CD14-positive monocyte (primary cell): ENCODE measurements at regions not wholly inside any gene's neighbourhood (a gene's known extent, or its start where the extent isn't known, plus 50 kb on each side); places are given as distances from the start of the nearest gene placed in this dataset.

ENCODE experiments used
- DNase-seq, 3 donors: peaks; one replicate each; pipeline ENCODE4 v3.0.0-alpha.2; 2011 to 2022
- H2AFZ ChIP-seq: 2 replicates; pipeline ENCODE4 v1.6.0; 2012; ENCODE audit warnings: mild to moderate bottlenecking, low read depth, low read length, inconsistent platforms; ENCODE audit not compliant: insufficient read depth, poor library complexity, severe bottlenecking
- H3K27ac ChIP-seq, 2 donors: 1 replicate in 1 of 2; 2 replicates in 1 of 2; pipeline ENCODE4 v1.5.1; 2012 to 2013; ENCODE audit warnings: low read length in 2 of 2, control low read depth in 1 of 2, inconsistent platforms in 1 of 2, low read depth in 1 of 2, mild to moderate bottlenecking in 1 of 2
- H3K27me3 ChIP-seq, 2 donors: one replicate each; pipeline versions ENCODE4 v1.6.0 to v1.6.1; 2011 to 2013; ENCODE audit warnings: low read length in 2 of 2; ENCODE audit not compliant: control insufficient read depth in 2 of 2, insufficient read depth in 2 of 2
- H3K36me3 ChIP-seq, 2 donors: replicated peaks in 1 of 2; 1 replicate in 1 of 2; 2 replicates in 1 of 2; pipeline versions ENCODE4 v1.5.1 to v1.6.1; 2012 to 2013; ENCODE audit warnings: low read length in 2 of 2, control low read depth in 1 of 2, inconsistent platforms in 1 of 2, mild to moderate bottlenecking in 1 of 2; ENCODE audit not compliant: insufficient read depth in 2 of 2, control insufficient read depth in 1 of 2
- H3K4me1 ChIP-seq, 2 donors: 1 replicate in 1 of 2; 2 replicates in 1 of 2; pipeline versions ENCODE4 v1.5.1 to v1.6.1; 2012 to 2013; ENCODE audit warnings: low read length in 2 of 2, control low read depth in 1 of 2, inconsistent platforms in 1 of 2, mild to moderate bottlenecking in 1 of 2, moderate library complexity in 1 of 2; ENCODE audit not compliant: insufficient read depth in 2 of 2, control insufficient read depth in 1 of 2
- H3K4me2 ChIP-seq: replicated peaks from 2 replicates; pipeline ENCODE3; 2012; ENCODE audit warnings: low read length, moderate library complexity, mild to moderate bottlenecking; ENCODE audit not compliant: poor library complexity, severe bottlenecking; ENCODE audit errors: extremely low read depth
- H3K4me3 ChIP-seq, 3 experiments: fragments of 200-600 bp in 1 of 3; sonication (generic) in 1 of 3; replicated peaks in 1 of 3; 1 replicate in 2 of 3; 2 replicates in 1 of 3; pipeline ENCODE4 v1.5.1; 2011 to 2013; ENCODE audit warnings: low read length in 3 of 3, mild to moderate bottlenecking in 3 of 3, control low read depth in 2 of 3, low read depth in 2 of 3, inconsistent platforms in 1 of 3, moderate library complexity in 1 of 3
- H3K79me2 ChIP-seq: 2 replicates; pipeline ENCODE4 v1.6.0; 2012; ENCODE audit warnings: mild to moderate bottlenecking, control low read depth, inconsistent platforms, low read length, moderate library complexity; ENCODE audit not compliant: insufficient read depth
- H3K9ac ChIP-seq: 2 replicates; pipeline ENCODE4 v1.6.0; 2017; ENCODE audit warnings: low read length, mild to moderate bottlenecking; ENCODE audit not compliant: insufficient read depth, poor library complexity, severe bottlenecking
- H3K9me3 ChIP-seq, 2 donors: replicated peaks in 1 of 2; 1 replicate in 1 of 2; 2 replicates in 1 of 2; pipeline versions ENCODE4 v1.5.1 to v1.6.1; 2012 to 2013; ENCODE audit warnings: low read length in 2 of 2, control low read depth in 1 of 2; ENCODE audit not compliant: control insufficient read depth in 1 of 2, insufficient read depth in 1 of 2
- H4K20me1 ChIP-seq: 2 replicates; pipeline ENCODE4 v1.6.0; 2012; ENCODE audit warnings: mild to moderate bottlenecking, low read length, control low read depth, moderate library complexity; ENCODE audit not compliant: insufficient read depth
- H3K27ac Mint-ChIP-seq, 7 donors: one replicate each; pipeline ENCODE4 v1.8.0; 2020; ENCODE audit warnings: mild to moderate bottlenecking in 7 of 7, mixed read lengths in 7 of 7, moderate library complexity in 6 of 7, inconsistent platforms in 2 of 7
- H3K27me3 Mint-ChIP-seq, 3 donors: one replicate each; pipeline ENCODE4 v1.8.0; 2021 to 2022; ENCODE audit warnings: low read depth in 3 of 3, mild to moderate bottlenecking in 3 of 3, mixed read lengths in 3 of 3, moderate library complexity in 3 of 3, inconsistent platforms in 1 of 3
- H3K36me3 Mint-ChIP-seq, 2 donors: one replicate each; pipeline ENCODE4 v1.8.0; 2020; ENCODE audit warnings: mixed read lengths in 2 of 2, inconsistent platforms in 1 of 2, mild to moderate bottlenecking in 1 of 2
- H3K4me1 Mint-ChIP-seq: one replicate; pipeline ENCODE4 v1.8.0; 2020; ENCODE audit warnings: mild to moderate bottlenecking, mixed read lengths
- H3K4me3 Mint-ChIP-seq, 2 donors: one replicate each; pipeline ENCODE4 v1.8.0; 2020; ENCODE audit warnings: mild to moderate bottlenecking in 2 of 2, mixed read lengths in 2 of 2, moderate library complexity in 1 of 2
- H3K9me3 Mint-ChIP-seq, 7 donors: one replicate each; pipeline ENCODE4 v1.8.0; 2020 to 2022; ENCODE audit warnings: mixed read lengths in 7 of 7, mild to moderate bottlenecking in 6 of 7, moderate library complexity in 6 of 7, inconsistent platforms in 2 of 7
- WGBS: methylation state at CpG from one replicate; pipeline ENCODE4 v1.1.5; 2013; ENCODE audit warnings: missing lambda C conversion rate; ENCODE audit not compliant: insufficient coverage; 5-methylcytosine and 5-hydroxymethylcytosine counted together
- intact Hi-C, 2 donors: fragments of 100-400 bp; cut with micrococcal nuclease; formaldehyde crosslinking; loops; one replicate each; pipeline versions ENCODE4 v1.15.0 to v1.15.1; 2023
- TF ChIP-seq, protein P1 (sequence below): fragments of 200-600 bp; IDR thresholded peaks from one replicate; pipeline ENCODE4 v1.8.0; 2022; ENCODE audit warnings: antibody characterized with exemption, mild to moderate bottlenecking

DNA sequence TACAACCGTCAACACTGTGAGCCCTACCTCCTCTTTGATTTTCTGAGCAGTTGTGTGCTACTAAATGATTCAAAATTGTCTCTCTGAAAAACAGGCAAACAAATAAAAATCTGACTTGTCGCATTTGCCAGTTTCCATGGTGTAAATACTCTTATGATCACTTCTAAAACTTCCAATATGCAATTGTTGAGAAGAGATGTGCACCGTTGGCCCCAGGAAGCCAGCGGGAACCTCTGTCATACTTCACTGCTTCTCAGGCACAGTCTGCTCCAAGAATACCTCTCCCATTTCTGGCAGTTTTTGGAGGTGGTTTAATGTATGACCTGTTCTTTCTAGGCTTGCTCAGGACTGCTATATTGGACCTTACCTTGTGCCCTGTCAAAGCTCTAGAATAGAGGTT is 196.0 kb upstream of the NCAM2 start:
- intact Hi-C loops, result no loop called here
- no peaks in the 10 kb centered on the region for H3K4me1 Mint-ChIP-seq
- Histone ChIP-seq H3K27ac (no peak overlapping the region), H3K27me3 (no peaks in the 10 kb centered on the region), H3K9ac (no peak overlapping the region), H3K4me2 (no peak overlapping the region), H3K36me3 (no peaks in the 10 kb centered on the region), H2AFZ (no peak overlapping the region), H3K9me3 (peaks cover 10 to 22% of the 10 kb centered on the region in 2 donors), H4K20me1 (no peaks in the 10 kb centered on the region), H3K79me2 (no peaks in the 10 kb centered on the region), H3K4me3 (no peak overlapping the region), H3K4me1 (no peaks in the 10 kb centered on the region)
- no CpG with 5 or more reads among the region's 4 CpGs for WGBS
- no peak overlapping the region for H3K27ac Mint-ChIP-seq
- DNase-seq, result no peak
- TF ChIP-seq, protein P1, sequence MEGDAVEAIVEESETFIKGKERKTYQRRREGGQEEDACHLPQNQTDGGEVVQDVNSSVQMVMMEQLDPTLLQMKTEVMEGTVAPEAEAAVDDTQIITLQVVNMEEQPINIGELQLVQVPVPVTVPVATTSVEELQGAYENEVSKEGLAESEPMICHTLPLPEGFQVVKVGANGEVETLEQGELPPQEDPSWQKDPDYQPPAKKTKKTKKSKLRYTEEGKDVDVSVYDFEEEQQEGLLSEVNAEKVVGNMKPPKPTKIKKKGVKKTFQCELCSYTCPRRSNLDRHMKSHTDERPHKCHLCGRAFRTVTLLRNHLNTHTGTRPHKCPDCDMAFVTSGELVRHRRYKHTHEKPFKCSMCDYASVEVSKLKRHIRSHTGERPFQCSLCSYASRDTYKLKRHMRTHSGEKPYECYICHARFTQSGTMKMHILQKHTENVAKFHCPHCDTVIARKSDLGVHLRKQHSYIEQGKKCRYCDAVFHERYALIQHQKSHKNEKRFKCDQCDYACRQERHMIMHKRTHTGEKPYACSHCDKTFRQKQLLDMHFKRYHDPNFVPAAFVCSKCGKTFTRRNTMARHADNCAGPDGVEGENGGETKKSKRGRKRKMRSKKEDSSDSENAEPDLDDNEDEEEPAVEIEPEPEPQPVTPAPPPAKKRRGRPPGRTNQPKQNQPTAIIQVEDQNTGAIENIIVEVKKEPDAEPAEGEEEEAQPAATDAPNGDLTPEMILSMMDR, result no peak
- H3K4me3 Mint-ChIP-seq, result no peak overlapping the region
- peaks cover 2 to 10% (median 6%) of the 10 kb centered on the region in 7 donors for H3K9me3 Mint-ChIP-seq
- H3K36me3 Mint-ChIP-seq, result no peaks in the 10 kb centered on the region
- H3K27me3 Mint-ChIP-seq, result no peaks in the 10 kb centered on the region

DNA sequence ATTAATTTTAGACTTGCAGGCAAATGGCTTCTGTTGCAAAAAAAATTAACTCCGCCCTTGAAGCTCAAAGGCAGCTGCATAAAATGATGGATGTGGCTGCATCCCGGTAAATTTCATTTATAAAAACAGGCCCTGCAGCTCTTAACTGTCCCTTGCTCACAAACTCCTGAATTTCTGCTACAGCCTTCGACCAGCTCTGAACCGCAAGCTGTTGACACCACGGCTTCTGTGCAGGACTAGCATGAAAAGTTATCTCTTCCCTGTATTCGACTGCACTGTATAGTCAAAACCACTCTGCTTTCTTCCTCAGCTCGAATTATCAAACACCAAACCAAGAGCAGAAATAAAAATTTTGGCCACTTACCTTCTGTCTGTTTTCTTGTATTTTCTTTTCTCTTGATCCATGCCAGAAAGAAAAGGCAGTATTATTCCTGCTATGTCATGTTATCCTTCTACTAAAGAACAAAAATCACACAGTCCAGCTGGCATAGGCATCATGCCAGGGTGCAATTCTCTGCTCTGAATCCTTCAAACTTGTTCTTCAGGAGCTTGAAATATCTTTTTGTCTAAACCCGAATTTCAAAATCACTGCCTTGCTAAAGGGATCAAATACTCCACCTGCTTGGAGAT is 195.5 kb upstream of the NCAM2 start:
- no peak overlapping the region for H3K4me3 ChIP-seq
- no peak overlapping the region for H3K9ac ChIP-seq
- no peak overlapping the region for H3K27ac ChIP-seq
- H3K4me1 ChIP-seq, result no peaks in the 10 kb centered on the region
- no peaks in the 10 kb centered on the region for H3K36me3 Mint-ChIP-seq
- intact Hi-C loops, result no loop called here
- WGBS, result 87% methylated on average over 7 of the region's 8 CpGs
- H3K27me3 Mint-ChIP-seq, result no peaks in the 10 kb centered on the region
- H3K27me3 ChIP-seq, result no peaks in the 10 kb centered on the region
- no peaks in the 10 kb centered on the region for H4K20me1 ChIP-seq
- H3K4me2 ChIP-seq, result no peak overlapping the region
- H3K4me3 Mint-ChIP-seq, result no peak overlapping the region
- no peak overlapping the region for H2AFZ ChIP-seq
- H3K36me3 ChIP-seq, result no peaks in the 10 kb centered on the region
- no peaks in the 10 kb centered on the region for H3K4me1 Mint-ChIP-seq
- no peak for DNase-seq
- peaks cover 10 to 22% of the 10 kb centered on the region in 2 donors for H3K9me3 ChIP-seq
- TF ChIP-seq, protein P1, result no peak
- no peaks in the 10 kb centered on the region for H3K79me2 ChIP-seq
- H3K27ac Mint-ChIP-seq, result no peak overlapping the region
- peaks cover 2 to 10% (median 8%) of the 10 kb centered on the region in 7 donors for H3K9me3 Mint-ChIP-seq
